ENCODE measurements at regions not wholly inside any gene's neighbourhood (a gene's known extent, or its start where the extent isn't known, plus 50 kb on each side); places are given as distances from the start of the nearest gene placed in this dataset.

DNA sequence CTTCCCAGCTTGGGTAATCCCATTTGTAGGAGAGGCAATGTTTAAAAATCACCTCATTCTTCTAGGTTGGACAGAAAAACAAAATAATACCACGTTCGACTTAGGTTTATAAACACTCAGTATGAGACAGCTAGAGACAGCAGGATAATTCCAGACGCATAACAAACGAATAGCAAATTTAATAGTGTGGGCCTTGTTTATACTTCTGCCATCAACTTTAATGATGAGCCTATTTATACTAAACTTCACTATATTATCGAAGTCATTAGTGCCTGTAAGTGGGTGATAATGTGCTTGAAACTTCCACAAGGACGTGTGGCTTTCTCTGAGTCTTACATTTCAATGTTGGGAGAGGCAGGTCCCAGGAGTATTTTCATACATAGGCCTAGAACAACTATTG lies 255.7 kb upstream of the PPARGC1A start:
- intact Hi-C loops (cut with micrococcal nuclease) (no loop called here), in situ Hi-C loops (cut with MboI) (no loop called here)
- FAIRE-seq = no peak
- no peaks in the 10 kb centered on the region for H3K9me1 ChIP-seq (ENCODE audit: control insufficient read depth, insufficient read depth, low read length)
- H3K4me1 ChIP-seq (replicated peaks in 1 of 2; ENCODE audit: control insufficient read depth in 2 of 2, insufficient read depth in 2 of 2, low read length in 2 of 2) = no peaks in the 10 kb centered on the region
- ChIA-PET CTCF (ENCODE audit: low intra/inter-chr PET ratio) (no interaction called here), POLR2A (interaction anchor here (0.7 kb wide), 1 partner anchor 317 kb away, joined by 3 read pairs; no protein-coding TSS in a partner anchor)
- 0% methylated on average over 6 of the region's 6 CpGs for WGBS (ENCODE audit: insufficient coverage, low coverage, missing lambda C conversion rate)
- no peak overlapping the region for H3K4me2 ChIP-seq (ENCODE audit: insufficient read depth, low read length)
- H4K20me1 ChIP-seq (replicated peaks; ENCODE audit: control insufficient read depth, insufficient read depth, low read length) = no peaks in the 10 kb centered on the region
- no TSS peak for BruUV-seq (replicated peaks)
- H2AFZ ChIP-seq (ENCODE audit: low read depth, low read length) = no peak overlapping the region
- no peaks in the 10 kb centered on the region for H3K36me3 ChIP-seq (ENCODE audit: control insufficient read depth, insufficient read depth, low read length)
- no peak overlapping the region for H3K9ac ChIP-seq (ENCODE audit: insufficient read depth in 1 of 2, low read depth in 2 of 2, low read length in 2 of 2)
- ATAC-seq = no peak
- H3K9me3 ChIP-seq (replicated peaks; ENCODE audit: control insufficient read depth, insufficient read depth, low read depth, low read length) = no peaks in the 10 kb centered on the region
- no peak overlapping the region for H3K4me3 ChIP-seq
- H3K27me3 ChIP-seq (ENCODE audit: control insufficient read depth in 2 of 2, insufficient read depth in 2 of 2, low read length in 2 of 2) = no peaks in the 10 kb centered on the region
- H3K79me2 ChIP-seq (ENCODE audit: control insufficient read depth, insufficient read depth, low read length) = no peaks in the 10 kb centered on the region
- no peak overlapping the region for H3K27ac ChIP-seq (ENCODE audit: extremely low read depth, low read depth, low read length)
- DNase-seq (ENCODE audit: extremely low read depth in 1 of 4, low spot score in 3 of 4) = no peak
- no peak for TF ChIP-seq ARHGAP35 (IDR thresholded peaks at IDR 0.05; ENCODE audit: partially characterized antibody)
- no peak for TF ChIP-seq NCOA2 (IDR thresholded peaks at IDR 0.05; ENCODE audit: partially characterized antibody in 2 of 2)
- no peak for TF ChIP-seq ZNF263 (CRISPR knock-in tag; IDR thresholded peaks at IDR 0.05; ENCODE audit: borderline replicate concordance)

DNA sequence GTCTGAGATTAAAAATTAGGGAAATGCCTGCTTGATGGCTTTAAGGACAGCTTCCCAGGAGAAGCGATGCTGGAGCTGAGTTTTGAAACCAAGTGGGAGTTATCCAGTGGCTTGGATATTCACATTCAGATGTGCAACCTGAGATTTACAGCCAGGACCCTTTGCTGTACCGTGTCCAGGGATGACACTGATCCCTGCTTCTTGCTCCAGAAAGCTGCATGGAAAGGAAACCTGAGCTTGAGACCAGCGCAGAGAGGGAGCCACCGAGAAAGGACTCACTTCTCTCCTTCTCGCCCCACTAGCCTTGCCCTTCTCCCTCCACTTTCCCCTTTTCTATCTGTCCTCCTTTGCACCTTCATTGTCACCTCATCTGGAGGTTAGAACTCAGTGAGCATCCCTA lies 254.5 kb upstream of the PPARGC1A start:
- Histone ChIP-seq H4K20me1 (replicated peaks; ENCODE audit: control insufficient read depth, insufficient read depth, low read length) (no peaks in the 10 kb centered on the region), H2AFZ (ENCODE audit: low read depth, low read length) (no peak overlapping the region), H3K9me1 (ENCODE audit: control insufficient read depth, insufficient read depth, low read length) (no peaks in the 10 kb centered on the region), H3K9me3 (replicated peaks; ENCODE audit: control insufficient read depth, insufficient read depth, low read depth, low read length) (no peaks in the 10 kb centered on the region), H3K4me3 (no peak overlapping the region), H3K4me2 (ENCODE audit: insufficient read depth, low read length) (no peak overlapping the region), H3K27me3 (ENCODE audit: control insufficient read depth in 2 of 2, insufficient read depth in 2 of 2, low read length in 2 of 2) (peaks cover 0 to 5% of the 10 kb centered on the region in 2 experiments; a peak in 1 of 5 replicates), H3K27ac (ENCODE audit: extremely low read depth, low read depth, low read length) (no peak overlapping the region), H3K4me1 (replicated peaks in 1 of 2; ENCODE audit: control insufficient read depth in 2 of 2, insufficient read depth in 2 of 2, low read length in 2 of 2) (no peaks in the 10 kb centered on the region), H3K36me3 (ENCODE audit: control insufficient read depth, insufficient read depth, low read length) (no peaks in the 10 kb centered on the region), H3K79me2 (ENCODE audit: control insufficient read depth, insufficient read depth, low read length) (no peaks in the 10 kb centered on the region), H3K9ac (ENCODE audit: insufficient read depth in 1 of 2, low read depth in 2 of 2, low read length in 2 of 2) (no peak overlapping the region)
- DNase-seq (ENCODE audit: extremely low read depth in 1 of 4, low spot score in 3 of 4) (no peak), ATAC-seq (no peak), FAIRE-seq (no peak)
- ChIA-PET CTCF (ENCODE audit: low intra/inter-chr PET ratio) (no interaction called here), POLR2A (no interaction called here)
- in situ Hi-C loops (cut with MboI) = no loop called here
- BruUV-seq (replicated peaks) = no TSS peak
- no peak for TF ChIP-seq SAFB2 (IDR thresholded peaks at IDR 0.05; ENCODE audit: borderline replicate concordance, low read depth, low read length, severe bottlenecking)
- TF ChIP-seq HDAC3 (IDR thresholded peaks at IDR 0.05; ENCODE audit: borderline replicate concordance, partially characterized antibody) = no peak
- 0% methylated on average over 4 of the region's 5 CpGs for WGBS (ENCODE audit: insufficient coverage, low coverage, missing lambda C conversion rate)
- intact Hi-C loops (cut with micrococcal nuclease) = no loop called here
